ENCODE measurements at regions not wholly inside any gene's neighbourhood (a gene's known extent, or its start where the extent isn't known, plus 50 kb on each side); places are given as distances from the start of the nearest gene placed in this dataset.

DNA sequence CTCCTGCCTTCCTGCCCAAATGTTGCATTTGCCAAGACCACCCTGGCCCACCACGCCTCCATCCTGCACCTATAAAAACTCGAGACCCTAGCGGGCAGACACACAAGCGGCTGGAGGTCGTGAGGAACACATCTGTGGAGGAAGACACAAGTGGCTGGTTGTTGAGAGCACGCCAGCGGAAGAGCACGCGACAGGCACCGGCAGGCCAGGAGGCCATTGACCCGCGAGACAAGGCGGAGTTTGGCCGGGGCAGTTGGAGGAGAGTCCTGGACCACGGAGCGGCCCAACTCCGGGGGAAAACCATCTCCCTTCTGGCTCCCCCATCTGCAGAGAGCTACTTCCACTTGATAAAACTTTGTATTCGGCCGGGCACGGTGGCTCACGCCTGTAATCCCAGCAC lies 115.2 kb upstream of the AGA start:
- in situ Hi-C loops (cut with MboI) (loop anchor here (10.0 kb wide), 1 partner anchor 1747 kb away; no protein-coding TSS in a partner anchor), intact Hi-C loops (cut with micrococcal nuclease; ENCODE audit: unreplicated experiment) (loop anchor here (5.0 to 10.0 kb wide), 2 partner anchors 303 to 840 kb away; no protein-coding TSS in a partner anchor)
- RAD21 ChIA-PET (ENCODE audit: unreplicated experiment): no interaction called here
- DNase-seq (ENCODE audit: low read depth, low spot score) (no peak), FAIRE-seq (no peak), ATAC-seq (no peak)
- Histone ChIP-seq H3K4me2 (ENCODE audit: control insufficient read depth, insufficient read depth) (no peak overlapping the region), H3K9ac (ENCODE audit: control insufficient read depth, insufficient read depth, low read length) (no peak overlapping the region), H3K79me2 (ENCODE audit: control insufficient read depth, insufficient read depth, low read length) (no peaks in the 10 kb centered on the region), H3K9me3 (replicated peaks; ENCODE audit: control insufficient read depth, insufficient read depth, low read length) (no peaks in the 10 kb centered on the region), H4K20me1 (ENCODE audit: control insufficient read depth, insufficient read depth) (no peaks in the 10 kb centered on the region), H3K4me1 (ENCODE audit: control insufficient read depth, insufficient read depth, low read length) (no peaks in the 10 kb centered on the region), H3K27ac (ENCODE audit: control insufficient read depth, insufficient read depth) (no peak overlapping the region), H2AFZ (ENCODE audit: control insufficient read depth, low read depth, low read length) (no peak overlapping the region), H3K36me3 (ENCODE audit: control insufficient read depth in 2 of 2, insufficient read depth in 2 of 2, low read length in 1 of 2) (no peaks in the 10 kb centered on the region), H3K4me3 (no peak overlapping the region), H3K27me3 (replicated peaks in 1 of 2; ENCODE audit: control insufficient read depth in 2 of 2, insufficient read depth in 2 of 2, low read length in 1 of 2) (no peaks in the 10 kb centered on the region)
- POLR2A ChIA-PET: no interaction called here
- WGBS (ENCODE audit: insufficient coverage, insufficient replicate concordance, low lambda C conversion rate, missing lambda C conversion rate): 68% methylated on average over 19 of the region's 21 CpGs
- SMC1A ChIA-PET (ENCODE audit: uncharacterized antibody, unreplicated experiment): no interaction called here
- BruUV-seq (replicated peaks): no TSS peak
- CTCF ChIA-PET: no interaction called here
- TF ChIP-seq NRF1 (conservative IDR thresholded peaks at IDR 0.05; ENCODE audit: low read depth, low read length) (no peak), HDGF (IDR thresholded peaks at IDR 0.05) (no peak), ASH2L (IDR thresholded peaks at IDR 0.05; ENCODE audit: borderline replicate concordance, low read depth) (no peak), RB1 (IDR thresholded peaks at IDR 0.05; ENCODE audit: borderline replicate concordance) (no peak), CBX5 (IDR thresholded peaks at IDR 0.05; ENCODE audit: low read depth) (no peak), MTA3 (IDR thresholded peaks at IDR 0.05; ENCODE audit: borderline replicate concordance, low read length) (no peak), HCFC1 (IDR thresholded peaks at IDR 0.05; ENCODE audit: low read length) (no peak), MXI1 (IDR thresholded peaks at IDR 0.05; ENCODE audit: low read depth, low read length) (no peak), JUNB (IDR thresholded peaks at IDR 0.05) (no peak), SUPT20H (IDR thresholded peaks at IDR 0.05; ENCODE audit: borderline replicate concordance, control insufficient read depth, low read depth, low read length) (no peak), ZNF274 (IDR thresholded peaks at IDR 0.05; ENCODE audit: insufficient read depth, insufficient read length) (no peak), ETV6 (conservative IDR thresholded peaks at IDR 0.05 in 1 of 2, IDR thresholded peaks at IDR 0.05 in 1 of 2; ENCODE audit: borderline replicate concordance in 1 of 2, low read depth in 1 of 2) (no peak)
- TF ChIP-seq, protein P1, sequence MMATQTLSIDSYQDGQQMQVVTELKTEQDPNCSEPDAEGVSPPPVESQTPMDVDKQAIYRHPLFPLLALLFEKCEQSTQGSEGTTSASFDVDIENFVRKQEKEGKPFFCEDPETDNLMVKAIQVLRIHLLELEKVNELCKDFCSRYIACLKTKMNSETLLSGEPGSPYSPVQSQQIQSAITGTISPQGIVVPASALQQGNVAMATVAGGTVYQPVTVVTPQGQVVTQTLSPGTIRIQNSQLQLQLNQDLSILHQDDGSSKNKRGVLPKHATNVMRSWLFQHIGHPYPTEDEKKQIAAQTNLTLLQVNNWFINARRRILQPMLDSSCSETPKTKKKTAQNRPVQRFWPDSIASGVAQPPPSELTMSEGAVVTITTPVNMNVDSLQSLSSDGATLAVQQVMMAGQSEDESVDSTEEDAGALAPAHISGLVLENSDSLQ (IDR thresholded peaks at IDR 0.05): no peak
- TF ChIP-seq, protein P2, sequence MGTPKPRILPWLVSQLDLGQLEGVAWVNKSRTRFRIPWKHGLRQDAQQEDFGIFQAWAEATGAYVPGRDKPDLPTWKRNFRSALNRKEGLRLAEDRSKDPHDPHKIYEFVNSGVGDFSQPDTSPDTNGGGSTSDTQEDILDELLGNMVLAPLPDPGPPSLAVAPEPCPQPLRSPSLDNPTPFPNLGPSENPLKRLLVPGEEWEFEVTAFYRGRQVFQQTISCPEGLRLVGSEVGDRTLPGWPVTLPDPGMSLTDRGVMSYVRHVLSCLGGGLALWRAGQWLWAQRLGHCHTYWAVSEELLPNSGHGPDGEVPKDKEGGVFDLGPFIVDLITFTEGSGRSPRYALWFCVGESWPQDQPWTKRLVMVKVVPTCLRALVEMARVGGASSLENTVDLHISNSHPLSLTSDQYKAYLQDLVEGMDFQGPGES (IDR thresholded peaks at IDR 0.05): no peak
- TF ChIP-seq, protein P3, sequence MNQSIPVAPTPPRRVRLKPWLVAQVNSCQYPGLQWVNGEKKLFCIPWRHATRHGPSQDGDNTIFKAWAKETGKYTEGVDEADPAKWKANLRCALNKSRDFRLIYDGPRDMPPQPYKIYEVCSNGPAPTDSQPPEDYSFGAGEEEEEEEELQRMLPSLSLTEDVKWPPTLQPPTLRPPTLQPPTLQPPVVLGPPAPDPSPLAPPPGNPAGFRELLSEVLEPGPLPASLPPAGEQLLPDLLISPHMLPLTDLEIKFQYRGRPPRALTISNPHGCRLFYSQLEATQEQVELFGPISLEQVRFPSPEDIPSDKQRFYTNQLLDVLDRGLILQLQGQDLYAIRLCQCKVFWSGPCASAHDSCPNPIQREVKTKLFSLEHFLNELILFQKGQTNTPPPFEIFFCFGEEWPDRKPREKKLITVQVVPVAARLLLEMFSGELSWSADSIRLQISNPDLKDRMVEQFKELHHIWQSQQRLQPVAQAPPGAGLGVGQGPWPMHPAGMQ (IDR thresholded peaks at IDR 0.05; ENCODE audit: borderline replicate concordance): no peak
- TF ChIP-seq, protein P4, sequence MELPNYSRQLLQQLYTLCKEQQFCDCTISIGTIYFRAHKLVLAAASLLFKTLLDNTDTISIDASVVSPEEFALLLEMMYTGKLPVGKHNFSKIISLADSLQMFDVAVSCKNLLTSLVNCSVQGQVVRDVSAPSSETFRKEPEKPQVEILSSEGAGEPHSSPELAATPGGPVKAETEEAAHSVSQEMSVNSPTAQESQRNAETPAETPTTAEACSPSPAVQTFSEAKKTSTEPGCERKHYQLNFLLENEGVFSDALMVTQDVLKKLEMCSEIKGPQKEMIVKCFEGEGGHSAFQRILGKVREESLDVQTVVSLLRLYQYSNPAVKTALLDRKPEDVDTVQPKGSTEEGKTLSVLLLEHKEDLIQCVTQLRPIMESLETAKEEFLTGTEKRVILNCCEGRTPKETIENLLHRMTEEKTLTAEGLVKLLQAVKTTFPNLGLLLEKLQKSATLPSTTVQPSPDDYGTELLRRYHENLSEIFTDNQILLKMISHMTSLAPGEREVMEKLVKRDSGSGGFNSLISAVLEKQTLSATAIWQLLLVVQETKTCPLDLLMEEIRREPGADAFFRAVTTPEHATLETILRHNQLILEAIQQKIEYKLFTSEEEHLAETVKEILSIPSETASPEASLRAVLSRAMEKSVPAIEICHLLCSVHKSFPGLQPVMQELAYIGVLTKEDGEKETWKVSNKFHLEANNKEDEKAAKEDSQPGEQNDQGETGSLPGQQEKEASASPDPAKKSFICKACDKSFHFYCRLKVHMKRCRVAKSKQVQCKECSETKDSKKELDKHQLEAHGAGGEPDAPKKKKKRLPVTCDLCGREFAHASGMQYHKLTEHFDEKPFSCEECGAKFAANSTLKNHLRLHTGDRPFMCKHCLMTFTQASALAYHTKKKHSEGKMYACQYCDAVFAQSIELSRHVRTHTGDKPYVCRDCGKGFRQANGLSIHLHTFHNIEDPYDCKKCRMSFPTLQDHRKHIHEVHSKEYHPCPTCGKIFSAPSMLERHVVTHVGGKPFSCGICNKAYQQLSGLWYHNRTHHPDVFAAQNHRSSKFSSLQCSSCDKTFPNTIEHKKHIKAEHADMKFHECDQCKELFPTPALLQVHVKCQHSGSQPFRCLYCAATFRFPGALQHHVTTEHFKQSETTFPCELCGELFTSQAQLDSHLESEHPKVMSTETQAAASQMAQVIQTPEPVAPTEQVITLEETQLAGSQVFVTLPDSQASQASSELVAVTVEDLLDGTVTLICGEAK (IDR thresholded peaks at IDR 0.05; ENCODE audit: borderline replicate concordance): no peak
- TF ChIP-seq, protein P5, sequence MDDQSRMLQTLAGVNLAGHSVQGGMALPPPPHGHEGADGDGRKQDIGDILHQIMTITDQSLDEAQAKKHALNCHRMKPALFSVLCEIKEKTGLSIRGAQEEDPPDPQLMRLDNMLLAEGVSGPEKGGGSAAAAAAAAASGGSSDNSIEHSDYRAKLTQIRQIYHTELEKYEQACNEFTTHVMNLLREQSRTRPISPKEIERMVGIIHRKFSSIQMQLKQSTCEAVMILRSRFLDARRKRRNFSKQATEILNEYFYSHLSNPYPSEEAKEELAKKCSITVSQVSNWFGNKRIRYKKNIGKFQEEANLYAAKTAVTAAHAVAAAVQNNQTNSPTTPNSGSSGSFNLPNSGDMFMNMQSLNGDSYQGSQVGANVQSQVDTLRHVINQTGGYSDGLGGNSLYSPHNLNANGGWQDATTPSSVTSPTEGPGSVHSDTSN (IDR thresholded peaks at IDR 0.05; ENCODE audit: insufficient replicate concordance, low read depth, low read length): no peak

Measured in GM12878 (cell line).